HepG2 (cell line): ENCODE measurements at regions not wholly inside any gene's neighbourhood (a gene's known extent, or its start where the extent isn't known, plus 50 kb on each side); places are given as distances from the start of the nearest gene placed in this dataset.

Experiments
- ATAC-seq: fragments of 200-7000 bp; cut with Tn5 transposase; 3 replicates; pipeline ENCODE4 v1.9.1; 2020; ENCODE audit warnings: mild to moderate bottlenecking, moderate library complexity
- BruUV-seq: library from RNA; stranded (reverse); fragments of 400-500 nt; replicated peaks from 2 replicates; lab custom pipeline; 2021; lab: Mats Ljungman, UMichigan
- CTCF ChIA-PET: fragments of 300-600 bp; formaldehyde crosslinking; extraction: SDS; loops from one replicate; lab custom pipeline; 2021; ENCODE audit warnings: low total read pairs, inconsistent platforms, low intra/inter-chr PET ratio; lab: Yijun Ruan, JAX
- POLR2A ChIA-PET: fragments of 350-600 bp; sonication (Branson Sonifier 250); formaldehyde crosslinking; loops from one replicate; lab custom pipeline; 2020; ENCODE audit warnings: antibody characterized with exemption, inconsistent platforms; lab: Yijun Ruan, JAX
- DNase-seq: peaks from one replicate; pipeline ENCODE4 v3.0.0-alpha.2; 2015; ENCODE audit warnings: low spot score
- FAIRE-seq: peaks from 3 replicates; lab custom pipeline; 2011; peaks lifted over from hg19 to GRCh38; lab: Jason Lieb, UNC
- H2AFZ ChIP-seq: one replicate; pipeline ENCODE4 v1.6.1; 2011; ENCODE audit warnings: low read length, inconsistent platforms
- H3K27ac ChIP-seq: fragments of 300-600 bp; 3 replicates; pipeline ENCODE4 v1.8.0; 2011; ENCODE audit warnings: mixed run types, mild to moderate bottlenecking, mixed read lengths, low read length, inconsistent platforms; ENCODE audit not compliant: insufficient read depth; ENCODE audit errors: extremely low read length
- H3K27me3 ChIP-seq, 2 experiments: fragments of 200-600 bp in 1 of 2; 2 replicates in 1 of 2; 3 replicates in 1 of 2; pipeline versions ENCODE4 v1.6.0 to v1.8.0; 2011; ENCODE audit warnings: low read length in 2 of 2, mild to moderate bottlenecking in 2 of 2, moderate library complexity in 2 of 2, inconsistent platforms in 1 of 2; ENCODE audit not compliant: insufficient read depth in 2 of 2, control insufficient read depth in 1 of 2
- H3K36me3 ChIP-seq, 2 experiments: fragments of 200-600 bp in 1 of 2; replicated peaks in 1 of 2; 2 replicates in 1 of 2; 3 replicates in 1 of 2; pipeline versions ENCODE4 v1.5.1 to v1.8.0; 2011; ENCODE audit warnings: low read length in 2 of 2, inconsistent platforms in 1 of 2; ENCODE audit not compliant: insufficient read depth in 2 of 2, control insufficient read depth in 1 of 2
- H3K4me1 ChIP-seq: 2 replicates; pipeline ENCODE4 v1.5.1; 2012; ENCODE audit warnings: low read length, inconsistent platforms; ENCODE audit not compliant: insufficient read depth
- H3K4me2 ChIP-seq: 2 replicates; pipeline ENCODE4 v1.6.0; 2011; ENCODE audit warnings: low read depth, low read length, inconsistent platforms
- H3K4me3 ChIP-seq, 3 experiments: fragments of 200-600 bp in 1 of 3; sonication (generic), shearing (Covaris generic) in 1 of 3; replicated peaks in 1 of 3; 2 replicates each; pipeline ENCODE4 v1.5.1; 2011 to 2016; ENCODE audit warnings: low read length in 3 of 3, inconsistent platforms in 2 of 3, low read depth in 2 of 3, mild to moderate bottlenecking in 2 of 3, control low read depth in 1 of 3, mixed read lengths in 1 of 3; ENCODE audit not compliant: insufficient read depth in 1 of 3
- H3K79me2 ChIP-seq: one replicate; pipeline ENCODE4 v1.6.1; 2011; ENCODE audit warnings: low read length, inconsistent platforms; ENCODE audit not compliant: insufficient read depth
- H3K9ac ChIP-seq: 2 replicates; pipeline ENCODE4 v1.6.0; 2011; ENCODE audit warnings: mild to moderate bottlenecking, low read depth, low read length, inconsistent platforms; ENCODE audit not compliant: insufficient read depth
- H3K9me3 ChIP-seq: 2 replicates; pipeline ENCODE4 v1.5.1; 2012; ENCODE audit warnings: mild to moderate bottlenecking, low read length
- H4K20me1 ChIP-seq: 2 replicates; pipeline ENCODE4 v1.6.0; 2011; ENCODE audit warnings: inconsistent platforms, mild to moderate bottlenecking, low read length, moderate library complexity; ENCODE audit not compliant: insufficient read depth
- BCLAF1 ChIP-seq: fragments of 450-650 bp; IDR thresholded peaks from 2 replicates; pipeline ENCODE4 v1.6.1; 2017; ENCODE audit warnings: mild to moderate bottlenecking
- BHLHE40 ChIP-seq: IDR thresholded peaks from 2 replicates; pipeline ENCODE4 v1.6.1; 2011; ENCODE audit warnings: low read length, improper control_type of control experiment
- CBX2 ChIP-seq, 2 experiments: fragments of 200-600 bp in 1 of 2; sonication (generic); formaldehyde crosslinking in 1 of 2; IDR thresholded peaks; 2 replicates each; pipeline versions ENCODE4 v1.7.0 to v1.8.1; 2018 to 2022; ENCODE audit warnings: low read depth in 2 of 2, low read length in 1 of 2, mild to moderate bottlenecking in 1 of 2, missing genetic modification reagents in 1 of 2
- HOMEZ ChIP-seq: IDR thresholded peaks from 2 replicates; pipeline ENCODE4 v1.6.1; 2016; ENCODE audit warnings: low read depth
- MEF2D ChIP-seq: sonication (generic); formaldehyde crosslinking; IDR thresholded peaks from 2 replicates; pipeline ENCODE4 v1.5.1; 2020; ENCODE audit warnings: mild to moderate bottlenecking, missing genetic modification reagents
- NFIB ChIP-seq: sonication (generic); formaldehyde crosslinking; IDR thresholded peaks from 2 replicates; pipeline ENCODE4 v1.9.0; 2021; ENCODE audit warnings: missing genetic modification reagents, mild to moderate bottlenecking, borderline replicate concordance
- PLRG1 ChIP-seq: fragments of 450-650 bp; conservative IDR thresholded peaks from 2 replicates; pipeline ENCODE4 v1.6.1; 2016
- TBL1XR1 ChIP-seq: fragments of 150-350 bp; IDR thresholded peaks from 2 replicates; pipeline ENCODE4 v1.6.1; 2014; ENCODE audit warnings: borderline replicate concordance, low read length; ENCODE audit not compliant: partially characterized antibody
- THAP9 ChIP-seq: sonication (generic); formaldehyde crosslinking; IDR thresholded peaks from 2 replicates; pipeline ENCODE4; 2020; ENCODE audit warnings: missing genetic modification reagents, mild to moderate bottlenecking, borderline replicate concordance
- XRCC5 ChIP-seq: fragments of 200-400 bp; formaldehyde crosslinking; optimal IDR thresholded peaks from 2 replicates; pipeline ENCODE3; 2017; ENCODE audit warnings: mild to moderate bottlenecking, low read length
- ZBTB21 ChIP-seq: sonication (generic); formaldehyde crosslinking; IDR thresholded peaks from 2 replicates; pipeline ENCODE4 v1.4.0; 2020; ENCODE audit warnings: missing genetic modification reagents
- ZFAT ChIP-seq: sonication (generic); formaldehyde crosslinking; conservative IDR thresholded peaks from 2 replicates; pipeline ENCODE4 v1.8.1; 2023; ENCODE audit warnings: missing genetic modification reagents, inconsistent platforms
- ZFP37 ChIP-seq: sonication (generic); formaldehyde crosslinking; IDR thresholded peaks from 2 replicates; pipeline ENCODE4 v1.4.0; 2020; ENCODE audit warnings: missing genetic modification reagents, borderline replicate concordance
- ZNF34 ChIP-seq: sonication (generic); formaldehyde crosslinking; IDR thresholded peaks from 2 replicates; pipeline ENCODE4 v1.4.0; 2020; ENCODE audit warnings: mild to moderate bottlenecking, missing genetic modification reagents, borderline replicate concordance
- ZNF570 ChIP-seq: sonication (generic); formaldehyde crosslinking; IDR thresholded peaks from 2 replicates; pipeline ENCODE4 v1.4.0; 2020; ENCODE audit warnings: mild to moderate bottlenecking, missing genetic modification reagents, borderline replicate concordance
- ZNF619 ChIP-seq: sonication (generic); formaldehyde crosslinking; IDR thresholded peaks from 2 replicates; pipeline ENCODE4 v1.4.0; 2020; ENCODE audit warnings: mild to moderate bottlenecking, missing genetic modification reagents
- ZNF777 ChIP-seq: sonication (generic); formaldehyde crosslinking; IDR thresholded peaks from 2 replicates; pipeline ENCODE4 v1.4.0; 2020; ENCODE audit warnings: missing genetic modification reagents
- ZNF784 ChIP-seq: sonication (generic); formaldehyde crosslinking; IDR thresholded peaks from 2 replicates; pipeline ENCODE4 v1.5.1; 2020; ENCODE audit warnings: missing genetic modification reagents, mild to moderate bottlenecking, borderline replicate concordance
- WGBS: methylation state at CpG from one replicate; pipeline ENCODE4 v1.1.6; 2017; ENCODE audit warnings: low lambda C conversion rate; 5-methylcytosine and 5-hydroxymethylcytosine counted together
- in situ Hi-C: cut with HindIII; loops from 2 replicates; pipeline ENCODE4 v1.10.0; 2017; ENCODE audit warnings: low pct_unique_long_range_greater_than_20kb; ENCODE audit not compliant: extremely low pct_ligation_motif_present
- intact Hi-C: fragments of 100-400 bp; cut with micrococcal nuclease; formaldehyde crosslinking; loops from one replicate; pipeline ENCODE4 v1.10.0; 2022; ENCODE audit not compliant: unreplicated experiment

GRCh38 chr22:27075891-27076290 lies 418.5 kb downstream of the MIAT start:
- Histone ChIP-seq H2AFZ (no peak overlapping the region), H3K4me1 (peaks cover 9% of the 10 kb centered on the region; the same call in 1 of the 2 replicates), H3K9ac (no peak overlapping the region), H3K4me2 (no peak overlapping the region), H3K9me3 (no peaks in the 10 kb centered on the region), H3K27ac (no peak overlapping the region), H3K27me3 (no peaks in the 10 kb centered on the region), H3K79me2 (no peaks in the 10 kb centered on the region), H3K36me3 (no peaks in the 10 kb centered on the region), H3K4me3 (no peak overlapping the region), H4K20me1 (no peaks in the 10 kb centered on the region)
- CTCF ChIA-PET = no interaction called here
- no TSS peak for BruUV-seq
- TF ChIP-seq BCLAF1 = no peak
- no peak for TF ChIP-seq ZFAT (CRISPR knock-in tag)
- no peak for TF ChIP-seq TBL1XR1
- no peak for TF ChIP-seq ZFP37 (CRISPR knock-in tag)
- no peak for TF ChIP-seq ZBTB21
- no peak for TF ChIP-seq ZNF777 (CRISPR knock-in tag)
- TF ChIP-seq NFIB (CRISPR knock-in tag) = no peak
- TF ChIP-seq ZNF784 (CRISPR knock-in tag) = no peak
- no peak for TF ChIP-seq MEF2D (CRISPR knock-in tag)
- TF ChIP-seq PLRG1 = no peak
- TF ChIP-seq THAP9 (CRISPR knock-in tag) = no peak
- TF ChIP-seq BHLHE40 = no peak
- TF ChIP-seq ZNF34 (CRISPR knock-in tag) = no peak
- TF ChIP-seq XRCC5 = no peak
- no peak for TF ChIP-seq CBX2 (IDR thresholded peaks at IDR 0.05; ENCODE audit: low read depth, low read length)
- TF ChIP-seq CBX2 (CRISPR knock-in tag; IDR thresholded peaks at IDR 0.05; ENCODE audit: low read depth) = no peak
- no peak for TF ChIP-seq ZNF570
- TF ChIP-seq ZNF619 (CRISPR knock-in tag) = no peak
- no peak for TF ChIP-seq HOMEZ (CRISPR knock-in tag)
- DNase-seq = no peak
- in situ Hi-C loops = no loop called here
- ATAC-seq = no peak
- POLR2A ChIA-PET = no interaction called here
- FAIRE-seq = no peak
- WGBS = 1% methylated on average over 6 of the region's 7 CpGs
- intact Hi-C loops = no loop called here
